ENCODE measurements at regions not wholly inside any gene's neighbourhood (a gene's known extent, or its start where the extent isn't known, plus 50 kb on each side); places are given as distances from the start of the nearest gene placed in this dataset.

DNA sequence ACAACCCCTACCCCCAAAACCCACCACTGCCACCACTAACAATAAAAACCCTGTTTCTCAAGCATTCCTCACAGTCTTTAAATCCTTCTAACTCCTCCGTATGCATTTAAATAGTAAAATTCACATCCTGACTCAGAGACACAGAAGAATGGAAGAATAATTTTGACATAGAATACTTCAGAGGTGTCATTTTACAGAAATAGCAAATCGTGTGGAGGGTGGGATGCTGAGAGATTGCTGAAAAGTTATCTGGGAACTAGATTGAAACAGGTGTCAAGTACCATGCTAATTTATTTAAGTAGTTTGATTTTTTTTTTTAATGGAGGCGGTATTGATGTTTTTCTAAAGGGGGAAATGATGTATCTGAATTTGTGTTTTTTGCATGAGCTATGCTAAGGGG lies 575.2 kb upstream of the TPK1 start:
- TF ChIP-seq, protein P1, sequence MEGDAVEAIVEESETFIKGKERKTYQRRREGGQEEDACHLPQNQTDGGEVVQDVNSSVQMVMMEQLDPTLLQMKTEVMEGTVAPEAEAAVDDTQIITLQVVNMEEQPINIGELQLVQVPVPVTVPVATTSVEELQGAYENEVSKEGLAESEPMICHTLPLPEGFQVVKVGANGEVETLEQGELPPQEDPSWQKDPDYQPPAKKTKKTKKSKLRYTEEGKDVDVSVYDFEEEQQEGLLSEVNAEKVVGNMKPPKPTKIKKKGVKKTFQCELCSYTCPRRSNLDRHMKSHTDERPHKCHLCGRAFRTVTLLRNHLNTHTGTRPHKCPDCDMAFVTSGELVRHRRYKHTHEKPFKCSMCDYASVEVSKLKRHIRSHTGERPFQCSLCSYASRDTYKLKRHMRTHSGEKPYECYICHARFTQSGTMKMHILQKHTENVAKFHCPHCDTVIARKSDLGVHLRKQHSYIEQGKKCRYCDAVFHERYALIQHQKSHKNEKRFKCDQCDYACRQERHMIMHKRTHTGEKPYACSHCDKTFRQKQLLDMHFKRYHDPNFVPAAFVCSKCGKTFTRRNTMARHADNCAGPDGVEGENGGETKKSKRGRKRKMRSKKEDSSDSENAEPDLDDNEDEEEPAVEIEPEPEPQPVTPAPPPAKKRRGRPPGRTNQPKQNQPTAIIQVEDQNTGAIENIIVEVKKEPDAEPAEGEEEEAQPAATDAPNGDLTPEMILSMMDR (IDR thresholded peaks at IDR 0.05; ENCODE audit: low read depth, low read length), result no peak
- Histone ChIP-seq H3K27me3 (no peaks in the 10 kb centered on the region), H3K27ac (no peak overlapping the region), H3K4me1 (ENCODE audit: low read depth) (peaks cover 17% of the 10 kb centered on the region), H3K36me3 (no peaks in the 10 kb centered on the region), H3K4me3 (no peak overlapping the region), H3K9me3 (ENCODE audit: low read depth) (no peaks in the 10 kb centered on the region)
- no peak for DNase-seq (ENCODE audit: low read depth in 1 of 2, low spot score in 1 of 2)

DNA sequence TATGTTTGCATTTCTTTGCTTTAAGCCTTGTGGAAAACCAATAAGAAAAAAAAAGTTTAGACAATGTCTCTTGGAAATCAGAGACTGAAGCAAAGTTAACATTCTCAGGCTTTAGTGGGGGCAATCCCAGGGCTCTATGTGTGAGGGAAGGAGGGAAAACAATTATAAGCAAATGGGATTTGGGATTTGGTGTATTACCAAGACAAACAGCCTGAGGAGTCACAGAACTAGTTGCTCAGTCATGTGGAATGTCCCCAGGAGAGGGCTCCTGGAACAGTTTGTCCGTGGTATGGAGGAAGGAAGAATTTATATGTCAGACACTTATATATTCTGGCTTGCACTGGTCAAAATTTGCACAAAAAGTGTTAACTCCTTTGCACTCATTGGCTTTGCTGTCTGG lies 562.9 kb upstream of the TPK1 start:
- H3K27ac ChIP-seq, result no peak overlapping the region
- H3K4me1 ChIP-seq (ENCODE audit: low read depth), result peaks cover 10% of the 10 kb centered on the region
- H3K9me3 ChIP-seq (ENCODE audit: low read depth), result no peaks in the 10 kb centered on the region
- DNase-seq (ENCODE audit: low read depth in 1 of 2, low spot score in 1 of 2), result peak in 1 of 2 donors; percentile 21
- TF ChIP-seq, protein P1 (IDR thresholded peaks at IDR 0.05; ENCODE audit: low read depth, low read length), result no peak
- H3K4me3 ChIP-seq, result no peak overlapping the region
- no peaks in the 10 kb centered on the region for H3K27me3 ChIP-seq
- H3K36me3 ChIP-seq, result no peaks in the 10 kb centered on the region

DNA sequence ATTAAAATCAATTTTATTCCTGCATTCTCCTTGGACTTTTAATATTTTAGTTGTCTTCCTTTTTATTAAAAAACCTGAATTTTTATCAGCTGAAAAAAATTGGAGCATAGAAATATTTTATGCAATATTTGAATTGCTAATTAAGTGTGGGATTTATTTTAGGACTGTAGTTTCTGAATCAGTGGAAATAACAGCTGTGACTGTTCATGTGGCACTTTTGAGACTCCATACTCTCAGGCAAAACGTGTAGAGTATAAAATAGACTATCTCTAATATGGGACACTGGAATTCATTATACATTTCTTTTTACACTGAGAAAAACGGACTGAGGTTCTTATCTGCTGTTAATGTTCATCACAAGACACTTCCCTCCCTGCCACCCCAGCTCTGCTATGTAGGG lies 558.3 kb upstream of the TPK1 start:
- Histone ChIP-seq H3K36me3 (no peaks in the 10 kb centered on the region), H3K27me3 (no peaks in the 10 kb centered on the region), H3K4me1 (ENCODE audit: low read depth) (peaks cover 10% of the 10 kb centered on the region), H3K9me3 (ENCODE audit: low read depth) (no peaks in the 10 kb centered on the region), H3K4me3 (no peak overlapping the region), H3K27ac (no peak overlapping the region)
- DNase-seq (ENCODE audit: low read depth in 1 of 2, low spot score in 1 of 2), result peak in 1 of 2 donors; percentile 18
- TF ChIP-seq, protein P1 (IDR thresholded peaks at IDR 0.05; ENCODE audit: low read depth, low read length), result no peak

DNA sequence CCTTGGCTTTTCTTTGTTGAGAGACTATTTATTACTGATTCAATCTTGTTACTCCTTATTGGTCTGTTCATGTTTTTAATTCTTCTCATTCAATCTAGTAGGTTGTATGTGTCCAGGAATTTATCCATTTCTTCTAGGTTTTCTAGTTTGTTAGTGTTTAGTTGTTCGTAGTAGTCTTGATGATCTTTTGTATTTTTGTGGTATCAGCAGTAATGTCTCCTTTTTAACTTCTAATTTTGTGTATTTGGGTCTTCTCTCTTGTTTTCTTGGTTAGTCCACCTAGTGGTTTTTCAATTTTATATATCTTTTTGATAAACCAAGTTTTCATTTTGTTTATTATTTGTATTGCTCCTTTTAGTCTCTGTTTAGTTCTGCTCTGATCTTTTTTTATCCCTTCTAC lies 546.9 kb upstream of the TPK1 start:
- Histone ChIP-seq H3K4me1 (ENCODE audit: low read depth) (no peaks in the 10 kb centered on the region), H3K36me3 (no peaks in the 10 kb centered on the region), H3K27me3 (no peaks in the 10 kb centered on the region), H3K27ac (no peak overlapping the region), H3K9me3 (ENCODE audit: low read depth) (no peaks in the 10 kb centered on the region), H3K4me3 (no peak overlapping the region)
- TF ChIP-seq, protein P1 (IDR thresholded peaks at IDR 0.05; ENCODE audit: low read depth, low read length), result no peak
- DNase-seq (ENCODE audit: low read depth in 1 of 2, low spot score in 1 of 2), result no peak

DNA sequence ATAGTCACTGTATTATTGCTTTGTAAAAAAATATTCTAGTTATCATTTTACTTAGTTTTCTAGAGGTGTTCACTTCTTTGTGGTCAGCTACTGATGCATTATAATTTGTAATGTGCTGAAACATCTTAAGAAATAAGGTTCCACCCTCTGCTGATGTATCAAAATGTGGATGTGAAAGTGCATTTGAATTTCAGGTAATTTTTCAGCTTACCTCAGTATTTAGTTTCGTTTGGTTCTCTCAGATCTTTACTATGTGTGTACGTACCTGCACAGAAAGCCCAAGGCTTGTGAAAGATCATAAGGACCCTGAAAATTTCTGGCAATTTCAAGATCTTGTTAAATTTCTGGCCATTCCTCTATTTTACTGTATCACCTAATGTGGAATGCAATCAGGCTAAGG lies 542.3 kb upstream of the TPK1 start:
- TF ChIP-seq, protein P1 (IDR thresholded peaks at IDR 0.05; ENCODE audit: low read depth, low read length), result no peak
- no peak for DNase-seq (ENCODE audit: low read depth in 1 of 2, low spot score in 1 of 2)
- Histone ChIP-seq H3K4me1 (ENCODE audit: low read depth) (no peaks in the 10 kb centered on the region), H3K9me3 (ENCODE audit: low read depth) (no peaks in the 10 kb centered on the region), H3K4me3 (no peak overlapping the region), H3K36me3 (no peaks in the 10 kb centered on the region), H3K27ac (no peak overlapping the region), H3K27me3 (no peaks in the 10 kb centered on the region)
